Pancreas (tissue), 10 donors: ENCODE measurements at regions not wholly inside any gene's neighbourhood (a gene's known extent, or its start where the extent isn't known, plus 50 kb on each side); places are given as distances from the start of the nearest gene placed in this dataset.

Experiments used
- ATAC-seq, 4 donors: fragments of 200-7000 bp; cut with Tn5 transposase; one replicate each; pipeline versions ENCODE4 v1.8.0 to v1.9.1; 2020; ENCODE audit warnings: mild to moderate bottlenecking in 4 of 4, moderate library complexity in 4 of 4
- DNase-seq, 6 donors: peaks; one replicate each; pipeline ENCODE4 v3.0.0-alpha.2; 2020
- FAIRE-seq: peaks from 2 replicates; lab custom pipeline; 2012; peaks lifted over from hg19 to GRCh38; lab: Jason Lieb, UNC
- H3K27ac ChIP-seq, 4 donors: fragments of 200-600 bp; sonication (generic); 1 replicate in 3 of 4; 2 replicates in 1 of 4; pipeline versions ENCODE4 v1.5.0 to v1.8.0; 2020
- H3K27me3 ChIP-seq, 4 donors: fragments of 200-600 bp; one replicate each; pipeline ENCODE4 v1.8.0; 2021
- H3K36me3 ChIP-seq, 3 donors: fragments of 200-600 bp; sonication (generic) in 1 of 3; one replicate each; pipeline versions ENCODE4 v1.5.0 to v1.8.0; 2020 to 2021
- H3K4me1 ChIP-seq, 3 donors: fragments of 200-600 bp; one replicate each; pipeline ENCODE4 v1.8.0; 2021
- H3K4me3 ChIP-seq, 4 donors: fragments of 200-600 bp; sonication (generic) in 2 of 4; one replicate each; pipeline versions ENCODE4 v1.5.0 to v1.8.0; 2020 to 2021
- H3K9me3 ChIP-seq, 4 donors: fragments of 200-600 bp; one replicate each; pipeline ENCODE4 v1.8.0; 2021
- WGBS, 2 donors: extraction: QIAGEN DNeasy Blood & Tissue Kit; methylation state at CpG; one replicate each; pipeline ENCODE4 v1.1.7; 2013; 5-methylcytosine and 5-hydroxymethylcytosine counted together
- intact Hi-C, 3 donors: fragments of 100-400 bp; cut with DNase I; formaldehyde crosslinking; loops; one replicate each; pipeline versions ENCODE4 v1.11.1 to v1.14.2; 2022
- TF ChIP-seq, protein P1 (sequence below), 4 donors: fragments of 200-600 bp; sonication (generic) in 3 of 4; IDR thresholded peaks; one replicate each; pipeline versions ENCODE4 v1.5.0 to v1.8.0; 2021; ENCODE audit warnings: antibody characterized with exemption in 4 of 4
- donor health status: healthy with polysubstance abuse.
- donor health status: DM: no; HTN: no; CAD: no; lungs with moderate emphysema.
- donor health status: DM: no; HTN: no; CAD: no.
- donor health status: control.
- donor health status: control.
- donor health status: Bipolar disorder and iron deficiency.
- donor health status: DM: yes; HTN: yes; CAD: no.
- donor health status: DM: no; HTN: no; CAD: no.
- donor health status: DM: no; HTN: no; CAD: no.
- donor health status: DM: yes; HTN: yes; CAD: no.

- no peak for DNase-seq
- Histone ChIP-seq H3K27me3 (no peaks in the 10 kb centered on the region), H3K4me3 (no peak overlapping the region), H3K4me1 (no peaks in the 10 kb centered on the region), H3K9me3 (no peaks in the 10 kb centered on the region), H3K27ac (no peak overlapping the region), H3K36me3 (no peaks in the 10 kb centered on the region)
- TF ChIP-seq, protein P1, sequence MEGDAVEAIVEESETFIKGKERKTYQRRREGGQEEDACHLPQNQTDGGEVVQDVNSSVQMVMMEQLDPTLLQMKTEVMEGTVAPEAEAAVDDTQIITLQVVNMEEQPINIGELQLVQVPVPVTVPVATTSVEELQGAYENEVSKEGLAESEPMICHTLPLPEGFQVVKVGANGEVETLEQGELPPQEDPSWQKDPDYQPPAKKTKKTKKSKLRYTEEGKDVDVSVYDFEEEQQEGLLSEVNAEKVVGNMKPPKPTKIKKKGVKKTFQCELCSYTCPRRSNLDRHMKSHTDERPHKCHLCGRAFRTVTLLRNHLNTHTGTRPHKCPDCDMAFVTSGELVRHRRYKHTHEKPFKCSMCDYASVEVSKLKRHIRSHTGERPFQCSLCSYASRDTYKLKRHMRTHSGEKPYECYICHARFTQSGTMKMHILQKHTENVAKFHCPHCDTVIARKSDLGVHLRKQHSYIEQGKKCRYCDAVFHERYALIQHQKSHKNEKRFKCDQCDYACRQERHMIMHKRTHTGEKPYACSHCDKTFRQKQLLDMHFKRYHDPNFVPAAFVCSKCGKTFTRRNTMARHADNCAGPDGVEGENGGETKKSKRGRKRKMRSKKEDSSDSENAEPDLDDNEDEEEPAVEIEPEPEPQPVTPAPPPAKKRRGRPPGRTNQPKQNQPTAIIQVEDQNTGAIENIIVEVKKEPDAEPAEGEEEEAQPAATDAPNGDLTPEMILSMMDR (IDR thresholded peaks at IDR 0.05), result no peak
- FAIRE-seq, result no peak
- no peak for ATAC-seq
- intact Hi-C loops, result no loop called here
- WGBS, 2 donors, result 87 to 89% methylated on average over 14 of the region's 14 CpGs
Measured at GRCh38 chr7:125061-125475, 67.3 kb upstream of the FAM20C start.

DNA sequence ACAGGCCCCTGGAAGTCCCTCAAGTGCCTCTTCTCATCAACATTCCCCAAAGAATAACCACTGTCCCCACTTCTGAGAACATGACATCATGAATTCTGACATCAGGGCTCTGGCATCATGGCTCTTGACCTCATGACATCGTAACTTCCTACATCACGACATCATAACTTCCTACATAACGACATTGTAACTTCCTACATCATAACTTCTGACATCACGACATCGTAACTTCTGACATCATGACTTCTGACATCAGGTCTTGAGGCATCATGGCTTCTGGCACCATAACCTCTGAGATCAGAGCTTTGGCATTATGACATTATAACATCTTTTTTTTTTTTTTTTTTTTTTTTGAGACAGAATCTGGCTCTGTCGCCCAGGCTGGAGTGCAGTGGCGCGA lies 66.7 kb upstream of the FAM20C start:
- H3K27me3 ChIP-seq, result no peaks in the 10 kb centered on the region
- TF ChIP-seq, protein P1 (IDR thresholded peaks at IDR 0.05), result no peak
- intact Hi-C loops, result no loop called here
- WGBS, 2 donors, result 95 to 98% methylated on average over 6 to 8 of the region's 8 CpGs
- H3K27ac ChIP-seq, result no peak overlapping the region
- no peak overlapping the region for H3K4me3 ChIP-seq
- ATAC-seq, result no peak
- FAIRE-seq, result no peak
- H3K36me3 ChIP-seq, result no peaks in the 10 kb centered on the region
- H3K9me3 ChIP-seq, result no peaks in the 10 kb centered on the region
- no peaks in the 10 kb centered on the region for H3K4me1 ChIP-seq
- DNase-seq, result no peak

DNA sequence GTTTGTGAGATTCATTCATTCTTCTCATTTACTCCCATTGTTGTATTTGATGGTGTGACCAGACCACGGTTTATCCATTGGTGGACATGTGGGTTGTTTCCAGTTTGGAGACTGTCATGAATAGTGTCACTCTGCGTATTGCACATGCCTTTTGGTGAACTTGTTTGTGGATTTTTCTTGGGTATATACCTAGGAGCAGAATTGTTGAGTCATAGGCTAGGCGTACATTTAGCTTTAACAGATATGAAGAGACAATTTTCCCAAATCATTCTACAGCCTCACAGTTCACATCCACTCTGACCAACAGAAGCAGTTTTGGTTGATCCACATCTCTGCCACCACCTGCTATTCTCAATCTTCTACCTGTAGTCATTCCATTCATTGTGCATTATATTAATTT lies 66.0 kb upstream of the FAM20C start:
- no peak for FAIRE-seq
- Histone ChIP-seq H3K9me3 (no peaks in the 10 kb centered on the region), H3K27ac (no peak overlapping the region), H3K36me3 (no peaks in the 10 kb centered on the region), H3K4me3 (no peak overlapping the region), H3K27me3 (no peaks in the 10 kb centered on the region), H3K4me1 (no peaks in the 10 kb centered on the region)
- TF ChIP-seq, protein P1 (IDR thresholded peaks at IDR 0.05), result no peak
- no peak for ATAC-seq
- DNase-seq, result no peak
- intact Hi-C loops, result no loop called here
- WGBS, 2 donors, result 93 to 94% methylated on average over 3 of the region's 3 CpGs

- Histone ChIP-seq H3K4me3 (no peak overlapping the region), H3K9me3 (no peaks in the 10 kb centered on the region), H3K27me3 (no peaks in the 10 kb centered on the region), H3K27ac (no peak overlapping the region), H3K36me3 (no peaks in the 10 kb centered on the region), H3K4me1 (no peaks in the 10 kb centered on the region)
- 82 to 89% methylated on average over 14 of the region's 14 CpGs for WGBS, 2 donors
- intact Hi-C loops, result no loop called here
- TF ChIP-seq, protein P1 (IDR thresholded peaks at IDR 0.05), result no peak
- ATAC-seq (no peak), DNase-seq (no peak), FAIRE-seq (no peak)
Measured at GRCh38 chr7:127064-127598, 65.2 kb upstream of the FAM20C start.

DNA sequence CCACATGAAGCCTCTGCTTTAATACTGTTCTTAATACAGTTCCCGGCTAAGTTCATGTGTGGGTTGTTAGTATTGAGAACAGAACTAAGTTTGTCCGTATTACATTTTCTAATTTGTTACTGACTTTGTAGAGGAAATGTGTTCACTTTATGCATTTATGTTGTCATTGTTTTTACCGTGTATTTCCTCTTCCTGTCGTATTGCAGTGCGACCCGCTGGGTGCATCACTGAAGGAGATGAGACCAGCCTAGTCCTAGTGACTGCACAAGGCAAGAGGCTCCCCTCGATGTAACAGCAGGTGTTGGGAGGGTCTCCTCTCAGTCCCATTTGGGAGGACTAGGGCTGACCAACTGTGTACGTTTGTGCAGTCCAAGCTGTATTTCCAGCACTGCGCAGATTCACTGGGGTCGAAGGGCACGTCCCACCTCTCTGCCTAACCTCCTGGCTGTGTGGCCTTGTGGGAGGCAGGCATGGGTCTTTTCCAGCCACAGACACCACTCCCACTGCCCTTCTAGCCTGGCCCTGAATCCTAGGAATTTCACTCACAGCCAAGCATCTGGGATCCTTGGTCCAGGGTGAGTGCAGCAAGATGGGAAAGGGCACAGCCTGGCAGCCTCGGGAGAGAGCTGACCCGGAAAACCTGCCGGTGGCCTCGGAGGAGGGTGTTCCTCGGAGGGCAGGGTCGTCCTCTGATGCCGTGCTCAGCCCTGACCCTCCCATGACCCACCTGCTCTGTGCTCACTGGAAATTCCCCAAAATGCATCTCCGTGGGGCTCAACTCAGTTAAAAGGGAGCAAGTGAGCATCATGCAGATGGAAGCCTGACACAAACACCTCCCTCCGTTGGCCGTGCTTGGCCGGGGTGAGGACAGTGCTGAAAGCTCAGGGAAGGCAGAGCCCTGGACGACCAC lies 63.9 kb upstream of the FAM20C start:
- H3K9me3 ChIP-seq, result no peaks in the 10 kb centered on the region
- intact Hi-C loops, result no loop called here
- H3K4me3 ChIP-seq, result no peak overlapping the region
- ATAC-seq, result no peak
- H3K4me1 ChIP-seq, result no peaks in the 10 kb centered on the region
- no peak for FAIRE-seq
- TF ChIP-seq, protein P1 (IDR thresholded peaks at IDR 0.05), result no peak
- 78 to 84% methylated on average over 23 of the region's 23 CpGs for WGBS, 2 donors
- DNase-seq, result no peak
- no peak overlapping the region for H3K27ac ChIP-seq
- H3K27me3 ChIP-seq, result no peaks in the 10 kb centered on the region
- H3K36me3 ChIP-seq, result no peaks in the 10 kb centered on the region
